ENCODE measurements at regions not wholly inside any gene's neighbourhood (a gene's known extent, or its start where the extent isn't known, plus 50 kb on each side); places are given as distances from the start of the nearest gene placed in this dataset.

GRCh38 chr13:48901781-48902180, 73.9 kb upstream of the FNDC3A start:
- no peaks in the 10 kb centered on the region for H3K79me1 ChIP-seq (ENCODE audit: low read depth, low read length)

More at GRCh38 chr13:48901781-48902180, 73.9 kb upstream of the FNDC3A start:
- Histone ChIP-seq H2BK12ac (ENCODE audit: low read depth, low read length) (no peak overlapping the region), H3K9me3 (ENCODE audit: insufficient read depth in 2 of 2, low read depth in 1 of 2, low read length in 1 of 2) (no peaks in the 10 kb centered on the region), H3K27me3 (replicated peaks in 1 of 4; ENCODE audit: control insufficient read depth in 3 of 4, extremely low read depth in 1 of 4, insufficient read depth in 3 of 4, low read length in 3 of 4) (no peaks in the 10 kb centered on the region), H3K79me2 (ENCODE audit: control insufficient read depth in 1 of 2, insufficient read depth in 2 of 2, low read length in 2 of 2) (no peaks in the 10 kb centered on the region), H4K20me1 (replicated peaks in 1 of 2; ENCODE audit: control insufficient read depth in 1 of 2, insufficient read depth in 2 of 2, low read length in 2 of 2) (no peaks in the 10 kb centered on the region), H4K8ac (ENCODE audit: extremely low read depth, insufficient read depth, low read length) (no peak overlapping the region), H3K36me3 (ENCODE audit: control insufficient read depth in 2 of 4, insufficient read depth in 4 of 4, low read length in 3 of 4) (no peaks in the 10 kb centered on the region), H3K4me1 (replicated peaks in 1 of 4; ENCODE audit: control insufficient read depth in 3 of 4, insufficient read depth in 4 of 4, low read length in 3 of 4) (no peaks in the 10 kb centered on the region), H2AFZ (ENCODE audit: low read length) (no peak overlapping the region), H3K56ac (replicated peaks; ENCODE audit: insufficient read length, low read depth, low read length) (no peak overlapping the region), H3K18ac (ENCODE audit: extremely low read depth, low read length) (no peak overlapping the region), H2BK120ac (replicated peaks; ENCODE audit: low read depth, low read length) (no peak overlapping the region), H2BK5ac (ENCODE audit: low read depth, low read length) (no peak overlapping the region), H3K23ac (ENCODE audit: insufficient read length) (no peak overlapping the region), H2BK15ac (ENCODE audit: low read length) (no peak overlapping the region), H3K4me3 (ENCODE audit: extremely low read depth in 1 of 4, insufficient read depth in 2 of 4, low read depth in 3 of 4, low read length in 4 of 4) (no peak overlapping the region), H3K4ac (replicated peaks; ENCODE audit: insufficient read length, low read depth, low read length) (no peak overlapping the region), H4K91ac (replicated peaks; ENCODE audit: insufficient read length, low read length) (no peak overlapping the region), H4K5ac (ENCODE audit: insufficient read length, low read depth, low read length) (no peak overlapping the region), H3K23me2 (ENCODE audit: low read depth, low read length) (no peaks in the 10 kb centered on the region), H2BK20ac (ENCODE audit: low read length) (no peak overlapping the region), H3K9ac (replicated peaks in 1 of 4; ENCODE audit: extremely low read depth in 1 of 4, low read depth in 3 of 4, low read length in 3 of 4) (no peak overlapping the region), H2AK5ac (ENCODE audit: low read depth, low read length) (no peak overlapping the region), H3K4me2 (ENCODE audit: insufficient read depth in 1 of 2, low read depth in 2 of 2, low read length in 2 of 2) (no peak overlapping the region), H3K14ac (ENCODE audit: insufficient read length) (no peak overlapping the region), H3K27ac (ENCODE audit: low read depth, low read length) (no peak overlapping the region)
- TF ChIP-seq MAFK (IDR thresholded peaks at IDR 0.05; ENCODE audit: low read depth, low read length) (no peak), EP300 (IDR thresholded peaks at IDR 0.05; ENCODE audit: borderline replicate concordance in 1 of 2, low read depth in 2 of 2, low read length in 2 of 2) (no peak), SP1 (IDR thresholded peaks at IDR 0.05; ENCODE audit: low read depth, low read length) (no peak), TEAD4 (IDR thresholded peaks at IDR 0.05; ENCODE audit: low read depth, low read length) (no peak)
- TF ChIP-seq, protein P1, sequence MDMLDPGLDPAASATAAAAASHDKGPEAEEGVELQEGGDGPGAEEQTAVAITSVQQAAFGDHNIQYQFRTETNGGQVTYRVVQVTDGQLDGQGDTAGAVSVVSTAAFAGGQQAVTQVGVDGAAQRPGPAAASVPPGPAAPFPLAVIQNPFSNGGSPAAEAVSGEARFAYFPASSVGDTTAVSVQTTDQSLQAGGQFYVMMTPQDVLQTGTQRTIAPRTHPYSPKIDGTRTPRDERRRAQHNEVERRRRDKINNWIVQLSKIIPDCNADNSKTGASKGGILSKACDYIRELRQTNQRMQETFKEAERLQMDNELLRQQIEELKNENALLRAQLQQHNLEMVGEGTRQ (IDR thresholded peaks at IDR 0.05; ENCODE audit: low read length), result no peak
- ChIA-PET POLR2A (ENCODE audit: partially characterized antibody) (no interaction called here), CTCF (ENCODE audit: partially characterized antibody) (interaction anchor here (1.0 kb wide), 1 partner anchor 26 kb away, joined by 3 read pairs; no protein-coding TSS in a partner anchor)
- DNase-seq (ENCODE audit: low read depth in 1 of 2, low spot score in 2 of 2) (no peak), FAIRE-seq (no peak)
